H1 (cell line): ENCODE measurements at regions not wholly inside any gene's neighbourhood (a gene's known extent, or its start where the extent isn't known, plus 50 kb on each side); places are given as distances from the start of the nearest gene placed in this dataset.

Experiments
- CTCF ChIA-PET: fragments of 300-600 bp; sonication (Branson Sonifier 250); formaldehyde crosslinking; loops from one replicate; lab custom pipeline; 2021; ENCODE audit not compliant: partially characterized antibody; lab: Charles Lee
- POLR2A ChIA-PET: fragments of 300-600 bp; sonication (Branson Sonifier 250); formaldehyde crosslinking; loops from one replicate; lab custom pipeline; 2021; ENCODE audit warnings: inconsistent platforms; ENCODE audit not compliant: partially characterized antibody; lab: Charles Lee
- DNase-seq, 2 experiments: peaks; one replicate each; pipeline versions ENCODE4 v3.0.0 to v3.0.0-alpha.2; 2010 to 2022; ENCODE audit warnings: low spot score in 2 of 2, low read depth in 1 of 2, mixed read lengths in 1 of 2
- FAIRE-seq: peaks from 2 replicates; lab custom pipeline; 2011; peaks lifted over from hg19 to GRCh38; lab: Jason Lieb, UNC
- H2AFZ ChIP-seq: 2 replicates; pipeline ENCODE4 v1.8.1; 2012; ENCODE audit warnings: low read length, inconsistent platforms
- H2AK5ac ChIP-seq: 2 replicates; pipeline ENCODE4 v1.6.1; 2013; ENCODE audit warnings: low read depth, low read length
- H2BK120ac ChIP-seq: replicated peaks from 2 replicates; pipeline ENCODE3; 2013; ENCODE audit warnings: low read depth, low read length, inconsistent platforms
- H2BK12ac ChIP-seq: 2 replicates; pipeline ENCODE4 v1.6.1; 2013; ENCODE audit warnings: low read depth, low read length
- H2BK15ac ChIP-seq: 2 replicates; pipeline ENCODE4 v1.6.1; 2013; ENCODE audit warnings: low read length
- H2BK20ac ChIP-seq: 2 replicates; pipeline ENCODE4 v1.6.1; 2013; ENCODE audit warnings: low read length
- H2BK5ac ChIP-seq: 2 replicates; pipeline ENCODE4 v1.6.1; 2013; ENCODE audit warnings: low read depth, low read length
- H3K14ac ChIP-seq: 2 replicates; pipeline ENCODE4 v1.6.1; 2013; ENCODE audit warnings: inconsistent platforms; ENCODE audit not compliant: insufficient read length
- H3K18ac ChIP-seq: 2 replicates; pipeline ENCODE4 v1.6.1; 2013; ENCODE audit warnings: low read length; ENCODE audit errors: extremely low read depth
- H3K23ac ChIP-seq: 2 replicates; pipeline ENCODE4 v1.6.1; 2013; ENCODE audit warnings: inconsistent platforms; ENCODE audit not compliant: insufficient read length
- H3K23me2 ChIP-seq: 2 replicates; pipeline ENCODE4 v1.6.1; 2013; ENCODE audit warnings: low read depth, low read length
- H3K27ac ChIP-seq: 2 replicates; pipeline ENCODE4 v1.6.1; 2011; ENCODE audit warnings: low read depth, low read length, inconsistent platforms
- H3K27me3 ChIP-seq, 4 experiments: replicated peaks in 1 of 4; 1 replicate in 1 of 4; 2 replicates in 3 of 4; pipeline versions ENCODE4 v1.6.1 to v1.8.1; 2011 to 2013; ENCODE audit warnings: low read length in 3 of 4, mild to moderate bottlenecking in 3 of 4, inconsistent platforms in 2 of 4, mixed read lengths in 2 of 4, moderate library complexity in 1 of 4; ENCODE audit not compliant: control insufficient read depth in 3 of 4, insufficient read depth in 3 of 4; ENCODE audit errors: extremely low read depth in 1 of 4
- H3K36me3 ChIP-seq, 4 experiments: 2 replicates each; pipeline versions ENCODE4 v1.6.1 to v1.8.1; 2011 to 2013; ENCODE audit warnings: mild to moderate bottlenecking in 4 of 4, low read length in 3 of 4, moderate library complexity in 2 of 4, control low read depth in 1 of 4, inconsistent platforms in 1 of 4; ENCODE audit not compliant: insufficient read depth in 4 of 4, control insufficient read depth in 2 of 4
- H3K4ac ChIP-seq: replicated peaks from 2 replicates; pipeline ENCODE3; 2013; ENCODE audit warnings: low read length, low read depth, mixed read lengths, inconsistent platforms; ENCODE audit not compliant: insufficient read length
- H3K4me1 ChIP-seq, 4 experiments: replicated peaks in 1 of 4; 1 replicate in 1 of 4; 2 replicates in 3 of 4; pipeline versions ENCODE4 v1.6.1 to v1.8.1; 2011 to 2013; ENCODE audit warnings: low read length in 3 of 4, inconsistent platforms in 2 of 4, mixed read lengths in 1 of 4; ENCODE audit not compliant: insufficient read depth in 4 of 4, control insufficient read depth in 3 of 4
- H3K4me2 ChIP-seq, 2 experiments: 2 replicates each; pipeline versions ENCODE4 v1.6.1 to v1.8.1; 2011 to 2013; ENCODE audit warnings: low read depth in 2 of 2, low read length in 2 of 2, control low read depth in 1 of 2, inconsistent platforms in 1 of 2, mild to moderate bottlenecking in 1 of 2; ENCODE audit not compliant: insufficient read depth in 1 of 2
- H3K4me3 ChIP-seq, 4 experiments: fragments of 200-600, 300-600 bp in 1 of 4; sonication (generic), shearing (Covaris generic), sonication (Bioruptor Twin) in 1 of 4; 2 replicates each; pipeline versions ENCODE4 v1.5.1 to v1.8.1; 2011 to 2016; ENCODE audit warnings: low read length in 4 of 4, low read depth in 3 of 4, control low read depth in 2 of 4, inconsistent platforms in 2 of 4, mild to moderate bottlenecking in 2 of 4, mixed read lengths in 1 of 4, moderate library complexity in 1 of 4; ENCODE audit not compliant: insufficient read depth in 2 of 4; ENCODE audit errors: extremely low read depth in 1 of 4
- H3K56ac ChIP-seq: replicated peaks from 2 replicates; pipeline ENCODE3; 2013; ENCODE audit warnings: low read depth, mild to moderate bottlenecking, mixed read lengths, low read length, inconsistent platforms; ENCODE audit not compliant: insufficient read length
- H3K79me1 ChIP-seq: 2 replicates; pipeline ENCODE4 v1.6.1; 2013; ENCODE audit warnings: low read depth, low read length, control low read depth
- H3K79me2 ChIP-seq, 2 experiments: 2 replicates each; pipeline versions ENCODE4 v1.6.1 to v1.8.1; 2012 to 2013; ENCODE audit warnings: low read length in 2 of 2, mild to moderate bottlenecking in 2 of 2, inconsistent platforms in 1 of 2; ENCODE audit not compliant: insufficient read depth in 2 of 2, control insufficient read depth in 1 of 2
- H3K9ac ChIP-seq, 4 experiments: replicated peaks in 1 of 4; 1 replicate in 1 of 4; 2 replicates in 3 of 4; pipeline versions ENCODE4 v1.6.1 to v1.8.1; 2011 to 2013; ENCODE audit warnings: low read depth in 3 of 4, low read length in 3 of 4, control low read depth in 2 of 4, mild to moderate bottlenecking in 2 of 4, moderate library complexity in 2 of 4, inconsistent platforms in 1 of 4; ENCODE audit errors: extremely low read depth in 1 of 4
- H3K9me3 ChIP-seq, 2 experiments: 2 replicates each; pipeline versions ENCODE4 v1.6.1 to v1.8.1; 2012 to 2013; ENCODE audit warnings: mild to moderate bottlenecking in 2 of 2, moderate library complexity in 2 of 2, control low read depth in 1 of 2, inconsistent platforms in 1 of 2, low read depth in 1 of 2, low read length in 1 of 2, mixed read lengths in 1 of 2; ENCODE audit not compliant: insufficient read depth in 2 of 2
- H4K20me1 ChIP-seq, 2 experiments: replicated peaks in 1 of 2; 2 replicates each; pipeline versions ENCODE3 to v1.8.1; 2011 to 2013; ENCODE audit warnings: inconsistent platforms in 2 of 2, low read length in 2 of 2, mild to moderate bottlenecking in 1 of 2; ENCODE audit not compliant: insufficient read depth in 2 of 2, control insufficient read depth in 1 of 2
- H4K5ac ChIP-seq: 2 replicates; pipeline ENCODE4 v1.6.1; 2013; ENCODE audit warnings: low read length, low read depth, mixed read lengths, inconsistent platforms; ENCODE audit not compliant: insufficient read length
- H4K8ac ChIP-seq: 2 replicates; pipeline ENCODE4 v1.8.0; 2013; ENCODE audit warnings: mild to moderate bottlenecking, moderate library complexity, low read length, inconsistent platforms; ENCODE audit not compliant: insufficient read depth; ENCODE audit errors: extremely low read depth
- H4K91ac ChIP-seq: replicated peaks from 2 replicates; pipeline ENCODE3; 2013; ENCODE audit warnings: low read length, mixed read lengths, inconsistent platforms; ENCODE audit not compliant: insufficient read length
- BCL11A ChIP-seq, 2 experiments: IDR thresholded peaks; one replicate each; pipeline ENCODE4 v1.6.1; 2011; ENCODE audit warnings: low read depth in 2 of 2, low read length in 2 of 2, mild to moderate bottlenecking in 2 of 2
- GABPA ChIP-seq: IDR thresholded peaks from 2 replicates; pipeline ENCODE4 v1.6.1; 2011; ENCODE audit warnings: mild to moderate bottlenecking, low read length, moderate library complexity, borderline replicate concordance; ENCODE audit not compliant: insufficient read depth
- HDAC6 ChIP-seq: IDR thresholded peaks from one replicate; pipeline ENCODE4 v1.7.1; 2012; ENCODE audit warnings: low read depth, mild to moderate bottlenecking, inconsistent platforms, low read length, moderate library complexity
- JUND ChIP-seq: IDR thresholded peaks from 2 replicates; pipeline ENCODE4 v1.6.1; 2011; ENCODE audit warnings: mild to moderate bottlenecking, improper control_type of control experiment, low read length
- KDM1A ChIP-seq: fragments of 200-600, 300-600 bp; sonication (generic); IDR thresholded peaks from 2 replicates; pipeline ENCODE4 v1.7.1; 2016; ENCODE audit warnings: mild to moderate bottlenecking, low read length, borderline replicate concordance
- NRF1 ChIP-seq: IDR thresholded peaks from 2 replicates; pipeline ENCODE4 v1.6.1; 2011; ENCODE audit warnings: mild to moderate bottlenecking, low read depth, low read length, improper control_type of control experiment
- RAD21 ChIP-seq, 2 experiments: IDR thresholded peaks in 1 of 2; conservative IDR thresholded peaks in 1 of 2; 2 replicates each; pipeline ENCODE4 v1.6.1; 2011; ENCODE audit warnings: low read depth in 2 of 2, low read length in 2 of 2, improper control_type of control experiment in 1 of 2, inconsistent platforms in 1 of 2, mild to moderate bottlenecking in 1 of 2, moderate library complexity in 1 of 2
- RFX5 ChIP-seq: IDR thresholded peaks from 2 replicates; pipeline ENCODE4 v1.6.1; 2011; ENCODE audit warnings: low read depth, low read length, improper control_type of control experiment, borderline replicate concordance
- SAP30 ChIP-seq: fragments of 300-600 bp; sonication (generic); IDR thresholded peaks from 2 replicates; pipeline ENCODE4 v1.7.1; 2012; ENCODE audit warnings: low read length, moderate library complexity, mild to moderate bottlenecking, inconsistent platforms; ENCODE audit not compliant: insufficient read depth, insufficient replicate concordance
- SIX5 ChIP-seq: IDR thresholded peaks from 2 replicates; pipeline ENCODE4 v1.6.1; 2011; ENCODE audit warnings: mild to moderate bottlenecking, low read depth, low read length
- TAF7 ChIP-seq: optimal IDR thresholded peaks from 2 replicates; pipeline ENCODE3; 2011; ENCODE audit warnings: low read depth, mild to moderate bottlenecking, inconsistent platforms, low read length, moderate library complexity, borderline replicate concordance
- WGBS, 2 experiments: shearing (Covaris generic) in 1 of 2; methylation state at CpG; one replicate each; pipeline versions ENCODE4 v1.1.6 to v1.1.7; 2013 to 2015; ENCODE audit warnings: low lambda C conversion rate in 2 of 2, mixed read lengths in 2 of 2, inconsistent platforms in 1 of 2, low coverage in 1 of 2, missing lambda C conversion rate in 1 of 2; ENCODE audit not compliant: insufficient replicate concordance in 2 of 2, insufficient coverage in 1 of 2, insufficient read length in 1 of 2; ENCODE audit errors: extremely low coverage in 1 of 2, missing lambda C conversion rate in 1 of 2; 5-methylcytosine and 5-hydroxymethylcytosine counted together
- TF ChIP-seq, protein P1 (sequence below): IDR thresholded peaks from 2 replicates; pipeline ENCODE4 v1.6.1; 2012; ENCODE audit warnings: low read length, inconsistent platforms

DNA sequence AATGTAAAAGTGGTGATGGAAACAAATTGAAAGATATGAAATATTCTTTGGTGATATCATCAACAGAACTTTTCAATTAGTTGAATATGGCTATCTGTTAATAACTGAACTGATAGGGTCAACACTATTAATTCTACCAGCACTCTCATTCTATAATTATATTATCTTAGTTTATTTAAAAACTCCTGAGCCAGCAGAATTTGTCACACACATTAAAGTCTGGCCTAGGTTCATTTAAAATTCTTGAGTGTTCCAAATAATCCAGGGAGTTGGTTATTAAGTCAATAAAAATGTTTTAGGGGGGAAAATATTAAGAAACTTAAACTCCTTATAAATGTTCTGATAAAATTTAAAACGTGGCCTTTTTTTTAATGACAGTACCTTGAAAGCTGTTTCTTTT is 189.6 kb upstream of the GRM7 start:
- no peak overlapping the region for H2AFZ ChIP-seq
- no peak overlapping the region for H3K27ac ChIP-seq
- no peak overlapping the region for H3K14ac ChIP-seq
- no peak overlapping the region for H2BK12ac ChIP-seq
- H3K4me3 ChIP-seq, result no peak overlapping the region
- ChIA-PET CTCF (interaction anchor here (1.2 kb wide), 1 partner anchor 940 kb away, joined by 3 read pairs; no protein-coding TSS in a partner anchor), POLR2A (no interaction called here)
- H2BK15ac ChIP-seq, result no peak overlapping the region
- H3K23me2 ChIP-seq, result no peaks in the 10 kb centered on the region
- H3K9ac ChIP-seq, result no peak overlapping the region
- H3K4me1 ChIP-seq, result no peaks in the 10 kb centered on the region
- WGBS, 2 experiments, result 89% methylated on average over 1 of the region's 1 CpG; no CpG with 5 or more reads in 1 of the 2 experiments
- no peaks in the 10 kb centered on the region for H4K20me1 ChIP-seq
- H3K4me2 ChIP-seq, result no peak overlapping the region
- no peaks in the 10 kb centered on the region for H3K79me1 ChIP-seq
- FAIRE-seq (no peak), DNase-seq (no peak)
- no peaks in the 10 kb centered on the region for H3K36me3 ChIP-seq
- H3K23ac ChIP-seq, result no peak overlapping the region
- H2AK5ac ChIP-seq, result no peak overlapping the region
- H3K18ac ChIP-seq, result no peak overlapping the region
- peaks cover 5 to 10% of the 10 kb centered on the region in 2 experiments for H3K9me3 ChIP-seq
- H3K79me2 ChIP-seq, result no peaks in the 10 kb centered on the region
- no peak overlapping the region for H4K8ac ChIP-seq
- H2BK5ac ChIP-seq, result no peak overlapping the region
- H2BK20ac ChIP-seq, result no peak overlapping the region
- no peak overlapping the region for H2BK120ac ChIP-seq
- H4K5ac ChIP-seq, result no peak overlapping the region
- no peak overlapping the region for H3K4ac ChIP-seq
- no peaks in the 10 kb centered on the region for H3K27me3 ChIP-seq
- H3K56ac ChIP-seq, result no peak overlapping the region
- no peak overlapping the region for H4K91ac ChIP-seq
- TF ChIP-seq RAD21 (IDR thresholded peaks at IDR 0.05 in 1 of 2, conservative IDR thresholded peaks at IDR 0.05 in 1 of 2; ENCODE audit: low read depth in 2 of 2, low read length in 2 of 2) (no peak), SIX5 (no peak), KDM1A (no peak), GABPA (no peak), TAF7 (no peak), BCL11A (IDR thresholded peaks at IDR 0.05; ENCODE audit: low read depth in 2 of 2, low read length in 2 of 2) (no peak), HDAC6 (no peak), NRF1 (no peak), SAP30 (no peak), JUND (no peak), RFX5 (no peak)
- TF ChIP-seq, protein P1, sequence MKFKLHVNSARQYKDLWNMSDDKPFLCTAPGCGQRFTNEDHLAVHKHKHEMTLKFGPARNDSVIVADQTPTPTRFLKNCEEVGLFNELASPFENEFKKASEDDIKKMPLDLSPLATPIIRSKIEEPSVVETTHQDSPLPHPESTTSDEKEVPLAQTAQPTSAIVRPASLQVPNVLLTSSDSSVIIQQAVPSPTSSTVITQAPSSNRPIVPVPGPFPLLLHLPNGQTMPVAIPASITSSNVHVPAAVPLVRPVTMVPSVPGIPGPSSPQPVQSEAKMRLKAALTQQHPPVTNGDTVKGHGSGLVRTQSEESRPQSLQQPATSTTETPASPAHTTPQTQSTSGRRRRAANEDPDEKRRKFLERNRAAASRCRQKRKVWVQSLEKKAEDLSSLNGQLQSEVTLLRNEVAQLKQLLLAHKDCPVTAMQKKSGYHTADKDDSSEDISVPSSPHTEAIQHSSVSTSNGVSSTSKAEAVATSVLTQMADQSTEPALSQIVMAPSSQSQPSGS, result no peak
